Nephron (organoid): ENCODE measurements at regions not wholly inside any gene's neighbourhood (a gene's known extent, or its start where the extent isn't known, plus 50 kb on each side); places are given as distances from the start of the nearest gene placed in this dataset.
A peak's percentile ranks its signal among the peaks of the same experiment; 100 is the strongest.

ENCODE experiments used
- H3K27ac Mint-ChIP-seq, 3 experiments: 2 replicates each; pipeline ENCODE4 v1.8.0; 2020; ENCODE audit warnings: mixed read lengths in 3 of 3, mild to moderate bottlenecking in 2 of 3, moderate library complexity in 1 of 3
- H3K27me3 Mint-ChIP-seq: 2 replicates; pipeline ENCODE4 v1.8.0; 2021; ENCODE audit warnings: low read depth, mild to moderate bottlenecking, moderate library complexity, mixed read lengths
- H3K36me3 Mint-ChIP-seq: 2 replicates; pipeline ENCODE4 v1.8.0; 2020; ENCODE audit warnings: low read depth, mixed read lengths
- H3K4me1 Mint-ChIP-seq: 2 replicates; pipeline ENCODE4 v1.8.0; 2020; ENCODE audit warnings: mixed read lengths
- H3K4me3 Mint-ChIP-seq, 3 experiments: 2 replicates each; pipeline ENCODE4 v1.8.0; 2020; ENCODE audit warnings: mild to moderate bottlenecking in 3 of 3, mixed read lengths in 3 of 3, moderate library complexity in 2 of 3
- H3K9me3 Mint-ChIP-seq: 2 replicates; pipeline ENCODE4 v1.8.0; 2020; ENCODE audit warnings: mixed read lengths
- CTCF ChIP-seq, 3 experiments: fragments of 200-600 bp; sonication (generic); IDR thresholded peaks; one replicate each; pipeline ENCODE4 v1.5.0; 2021; ENCODE audit warnings: antibody characterized with exemption in 3 of 3; ENCODE audit not compliant: unreplicated experiment in 3 of 3

GRCh38 chr2:51720826-51721225 is 688.9 kb upstream of the NRXN1 start:
- Mint-ChIP-seq H3K4me3 (no peak overlapping the region), H3K36me3 (no peaks in the 10 kb centered on the region), H3K27ac (no peak overlapping the region), H3K27me3 (no peaks in the 10 kb centered on the region), H3K9me3 (no peaks in the 10 kb centered on the region), H3K4me1 (no peaks in the 10 kb centered on the region)
- TF ChIP-seq CTCF (IDR thresholded peaks at IDR 0.05; ENCODE audit: unreplicated experiment in 3 of 3), result no peak

- no peaks in the 10 kb centered on the region for H3K36me3 Mint-ChIP-seq
- no peak overlapping the region for H3K4me3 Mint-ChIP-seq
- no peak overlapping the region for H3K27ac Mint-ChIP-seq
- no peaks in the 10 kb centered on the region for H3K4me1 Mint-ChIP-seq
- no peak for TF ChIP-seq CTCF (IDR thresholded peaks at IDR 0.05; ENCODE audit: unreplicated experiment in 3 of 3)
- H3K9me3 Mint-ChIP-seq, result peaks cover 5% of the 10 kb centered on the region
- no peaks in the 10 kb centered on the region for H3K27me3 Mint-ChIP-seq
These were observed 686.9 kb upstream of the NRXN1 start for GRCh38 chr2:51718881-51719280.

- H3K4me3 Mint-ChIP-seq, result no peak overlapping the region
- H3K27ac Mint-ChIP-seq, result no peak overlapping the region
- no peaks in the 10 kb centered on the region for H3K27me3 Mint-ChIP-seq
- H3K36me3 Mint-ChIP-seq, result no peaks in the 10 kb centered on the region
- peaks cover 12% of the 10 kb centered on the region for H3K9me3 Mint-ChIP-seq
- TF ChIP-seq CTCF (IDR thresholded peaks at IDR 0.05; ENCODE audit: unreplicated experiment in 3 of 3), result no peak
- H3K4me1 Mint-ChIP-seq, result no peaks in the 10 kb centered on the region
These were observed 685.4 kb upstream of the NRXN1 start for GRCh38 chr2:51717312-51717711.

GRCh38 chr2:51711766-51712165 is 679.8 kb upstream of the NRXN1 start:
- Mint-ChIP-seq H3K9me3 (peaks cover 19% of the 10 kb centered on the region), H3K4me1 (no peaks in the 10 kb centered on the region), H3K4me3 (no peak overlapping the region), H3K36me3 (no peaks in the 10 kb centered on the region), H3K27ac (no peak overlapping the region), H3K27me3 (no peaks in the 10 kb centered on the region)
- TF ChIP-seq CTCF (IDR thresholded peaks at IDR 0.05; ENCODE audit: unreplicated experiment in 3 of 3), result no peak

- H3K4me3 Mint-ChIP-seq, result no peak overlapping the region
- peaks cover 19% of the 10 kb centered on the region for H3K9me3 Mint-ChIP-seq
- TF ChIP-seq CTCF (IDR thresholded peaks at IDR 0.05; ENCODE audit: unreplicated experiment in 3 of 3), result no peak
- no peaks in the 10 kb centered on the region for H3K4me1 Mint-ChIP-seq
- peak overlapping the region in 1 of 3 experiments; percentile 10 for H3K27ac Mint-ChIP-seq
- no peaks in the 10 kb centered on the region for H3K27me3 Mint-ChIP-seq
- no peaks in the 10 kb centered on the region for H3K36me3 Mint-ChIP-seq
These were observed 678.3 kb upstream of the NRXN1 start for GRCh38 chr2:51710222-51710621.

GRCh38 chr2:51707625-51708024 is 675.7 kb upstream of the NRXN1 start:
- TF ChIP-seq CTCF (IDR thresholded peaks at IDR 0.05; ENCODE audit: unreplicated experiment in 3 of 3), result no peak
- Mint-ChIP-seq H3K27ac (no peak overlapping the region), H3K27me3 (no peaks in the 10 kb centered on the region), H3K4me3 (no peak overlapping the region), H3K9me3 (peaks cover 8% of the 10 kb centered on the region), H3K36me3 (no peaks in the 10 kb centered on the region), H3K4me1 (no peaks in the 10 kb centered on the region)
